Stimulated activated CD4-positive, alpha-beta T cell treated with anti-CD3 and anti-CD28 coated beads, Interleukin-15, amount 100 ng/mL, for 24 hours (primary cell): ENCODE measurements at regions not wholly inside any gene's neighbourhood (a gene's known extent, or its start where the extent isn't known, plus 50 kb on each side); places are given as distances from the start of the nearest gene placed in this dataset.
"Not testable (repeated sequence)": the region's sequence is repeated elsewhere in the genome, so short reads cannot be mapped to it uniquely, and the experiment has no call there.

Experiments
- DNase-seq: peaks from one replicate; pipeline ENCODE4 v3.0.0-alpha.2; 2020

GRCh38 chr17:54196751-54197150 lies 374.0 kb downstream of the KIF2B start:
- no peak for DNase-seq

GRCh38 chr17:54201380-54201779 lies 378.7 kb downstream of the KIF2B start:
- DNase-seq: not testable (repeated sequence)

GRCh38 chr17:54220829-54221228 lies 398.1 kb downstream of the KIF2B start:
- no peak for DNase-seq

- no peak for DNase-seq
Measured at GRCh38 chr17:54221499-54221898, 398.8 kb downstream of the KIF2B start.

GRCh38 chr17:54235571-54235970 lies 412.8 kb downstream of the KIF2B start:
- DNase-seq: no peak

GRCh38 chr17:54237911-54238515 lies 415.3 kb downstream of the KIF2B start:
- DNase-seq: no peak

GRCh38 chr17:54239291-54239690 lies 416.6 kb downstream of the KIF2B start:
- DNase-seq: no peak

GRCh38 chr17:54255696-54256095 lies 433.0 kb downstream of the KIF2B start:
- no peak for DNase-seq

GRCh38 chr17:54256401-54256929 lies 433.7 kb downstream of the KIF2B start:
- no peak for DNase-seq

GRCh38 chr17:54257440-54257839 lies 434.7 kb downstream of the KIF2B start:
- DNase-seq: no peak

GRCh38 chr17:54259476-54259875 lies 436.7 kb downstream of the KIF2B start:
- no peak for DNase-seq

GRCh38 chr17:54261465-54261864 lies 438.7 kb downstream of the KIF2B start:
- DNase-seq: no peak

- no peak for DNase-seq
Measured at GRCh38 chr17:54269881-54270280, 447.2 kb downstream of the KIF2B start.

- DNase-seq: no peak
Measured at GRCh38 chr17:54270499-54270898, 447.8 kb downstream of the KIF2B start.

- no peak for DNase-seq
Measured at GRCh38 chr17:54277868-54278267, 455.1 kb downstream of the KIF2B start.

GRCh38 chr17:54280741-54281140 lies 458.0 kb downstream of the KIF2B start:
- no peak for DNase-seq

GRCh38 chr17:54282886-54283285 lies 460.2 kb downstream of the KIF2B start:
- DNase-seq: no peak

- no peak for DNase-seq
Measured at GRCh38 chr17:54307351-54307750, 484.6 kb downstream of the KIF2B start.

- no peak for DNase-seq
Measured at GRCh38 chr17:54324813-54325212, 502.1 kb downstream of the KIF2B start.

- no peak for DNase-seq
Measured at GRCh38 chr17:54339731-54340130, 517.0 kb downstream of the KIF2B start.

- no peak for DNase-seq
Measured at GRCh38 chr17:54347495-54347894, 524.8 kb downstream of the KIF2B start.

GRCh38 chr17:54348234-54348633 lies 525.5 kb downstream of the KIF2B start:
- no peak for DNase-seq

- no peak for DNase-seq
Measured at GRCh38 chr17:54353789-54354525, 531.2 kb downstream of the KIF2B start.

GRCh38 chr17:54361073-54361472 lies 538.3 kb downstream of the KIF2B start:
- not testable (repeated sequence) for DNase-seq

- DNase-seq: no peak
Measured at GRCh38 chr17:54368906-54369305, 531.7 kb upstream of the TOM1L1 start.
